ENCODE measurements at regions not wholly inside any gene's neighbourhood (a gene's known extent, or its start where the extent isn't known, plus 50 kb on each side); places are given as distances from the start of the nearest gene placed in this dataset.

DNA sequence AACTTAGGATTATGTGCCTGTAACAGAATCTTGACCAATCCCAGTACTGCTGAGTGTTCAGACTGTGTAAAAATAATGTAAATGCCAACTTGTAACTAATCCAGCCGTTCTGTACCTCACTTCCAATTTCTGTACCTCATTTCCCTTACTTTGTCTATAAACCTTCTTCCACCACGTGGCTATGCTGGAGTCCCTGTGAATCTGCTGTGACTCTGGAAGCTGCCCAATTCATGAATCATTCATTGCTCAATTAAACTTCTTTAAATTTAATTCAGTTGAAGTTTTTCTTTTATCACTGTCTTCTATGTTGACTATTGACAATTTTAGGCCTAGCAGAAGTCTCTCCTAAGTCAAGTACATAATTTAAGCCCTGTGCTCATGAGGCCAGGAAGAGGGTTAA, 215.3 kb upstream of the RHOBTB1 start:
- Histone ChIP-seq H3K79me2 (ENCODE audit: control insufficient read depth, insufficient read depth, low read length) (no peaks in the 10 kb centered on the region), H3K4me1 (ENCODE audit: control insufficient read depth, extremely low read depth, insufficient read depth, low read length) (peaks cover 2% of the 10 kb centered on the region), H4K20me1 (ENCODE audit: control insufficient read depth, extremely low read depth, insufficient read depth, low read length) (no peaks in the 10 kb centered on the region), H3K27ac (ENCODE audit: insufficient read depth, low read length) (no peak overlapping the region), H3K4me3 (replicated peaks in 1 of 4; ENCODE audit: control extremely low read depth in 1 of 4, insufficient read depth in 1 of 4, low read depth in 3 of 4, low read length in 4 of 4) (no peak overlapping the region), H3K4me2 (ENCODE audit: extremely low read depth, insufficient read depth, low read length) (no peak overlapping the region), H3K36me3 (ENCODE audit: control insufficient read depth, insufficient read depth, low read length) (no peaks in the 10 kb centered on the region), H3K9ac (ENCODE audit: insufficient read depth, low read length) (no peak overlapping the region), H3K27me3 (ENCODE audit: control insufficient read depth, insufficient read depth, low read length) (no peaks in the 10 kb centered on the region), H2AFZ (ENCODE audit: low read length) (no peak overlapping the region), H3K9me3 (ENCODE audit: control insufficient read depth, insufficient read depth, low read depth, low read length) (no peaks in the 10 kb centered on the region)
- TF ChIP-seq, protein P1, sequence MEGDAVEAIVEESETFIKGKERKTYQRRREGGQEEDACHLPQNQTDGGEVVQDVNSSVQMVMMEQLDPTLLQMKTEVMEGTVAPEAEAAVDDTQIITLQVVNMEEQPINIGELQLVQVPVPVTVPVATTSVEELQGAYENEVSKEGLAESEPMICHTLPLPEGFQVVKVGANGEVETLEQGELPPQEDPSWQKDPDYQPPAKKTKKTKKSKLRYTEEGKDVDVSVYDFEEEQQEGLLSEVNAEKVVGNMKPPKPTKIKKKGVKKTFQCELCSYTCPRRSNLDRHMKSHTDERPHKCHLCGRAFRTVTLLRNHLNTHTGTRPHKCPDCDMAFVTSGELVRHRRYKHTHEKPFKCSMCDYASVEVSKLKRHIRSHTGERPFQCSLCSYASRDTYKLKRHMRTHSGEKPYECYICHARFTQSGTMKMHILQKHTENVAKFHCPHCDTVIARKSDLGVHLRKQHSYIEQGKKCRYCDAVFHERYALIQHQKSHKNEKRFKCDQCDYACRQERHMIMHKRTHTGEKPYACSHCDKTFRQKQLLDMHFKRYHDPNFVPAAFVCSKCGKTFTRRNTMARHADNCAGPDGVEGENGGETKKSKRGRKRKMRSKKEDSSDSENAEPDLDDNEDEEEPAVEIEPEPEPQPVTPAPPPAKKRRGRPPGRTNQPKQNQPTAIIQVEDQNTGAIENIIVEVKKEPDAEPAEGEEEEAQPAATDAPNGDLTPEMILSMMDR (conservative IDR thresholded peaks at IDR 0.05 in 1 of 2, IDR thresholded peaks at IDR 0.05 in 1 of 2; ENCODE audit: low read depth in 1 of 2, low read length in 2 of 2), result no peak
- TF ChIP-seq EZH2 (IDR thresholded peaks at IDR 0.05; ENCODE audit: low read length, missing control alignments), result no peak
- peak; percentile 42 to 60 for DNase-seq (ENCODE audit: low read depth in 2 of 2)

DNA sequence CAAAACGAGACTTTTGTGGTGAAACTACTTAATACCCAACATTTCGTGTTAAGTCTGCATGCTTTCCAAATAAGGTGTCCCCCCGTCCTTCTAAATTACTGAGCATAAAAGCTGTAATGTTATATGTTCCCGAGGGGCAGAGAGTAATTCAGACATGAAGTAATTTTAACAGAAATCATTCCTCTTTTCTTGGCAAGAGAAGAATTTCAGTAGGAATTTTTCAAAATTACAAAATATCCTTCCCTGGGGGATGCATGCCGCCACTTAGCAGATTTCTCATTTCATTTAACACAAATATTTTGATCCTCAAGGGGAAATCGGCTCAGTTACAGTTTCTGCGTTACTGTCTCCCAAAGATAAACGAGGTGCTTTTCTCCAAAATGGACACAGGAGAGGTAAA, 213.2 kb upstream of the RHOBTB1 start:
- Histone ChIP-seq H3K9me3 (ENCODE audit: control insufficient read depth, insufficient read depth, low read depth, low read length) (no peaks in the 10 kb centered on the region), H3K4me1 (ENCODE audit: control insufficient read depth, extremely low read depth, insufficient read depth, low read length) (peaks cover 2% of the 10 kb centered on the region), H3K4me2 (ENCODE audit: extremely low read depth, insufficient read depth, low read length) (no peak overlapping the region), H4K20me1 (ENCODE audit: control insufficient read depth, extremely low read depth, insufficient read depth, low read length) (no peaks in the 10 kb centered on the region), H3K27ac (ENCODE audit: insufficient read depth, low read length) (no peak overlapping the region), H3K9ac (ENCODE audit: insufficient read depth, low read length) (no peak overlapping the region), H3K27me3 (ENCODE audit: control insufficient read depth, insufficient read depth, low read length) (no peaks in the 10 kb centered on the region), H3K4me3 (replicated peaks in 1 of 4; ENCODE audit: control extremely low read depth in 1 of 4, insufficient read depth in 1 of 4, low read depth in 3 of 4, low read length in 4 of 4) (no peak overlapping the region), H3K79me2 (ENCODE audit: control insufficient read depth, insufficient read depth, low read length) (no peaks in the 10 kb centered on the region), H3K36me3 (ENCODE audit: control insufficient read depth, insufficient read depth, low read length) (no peaks in the 10 kb centered on the region), H2AFZ (ENCODE audit: low read length) (no peak overlapping the region)
- no peak for TF ChIP-seq EZH2 (IDR thresholded peaks at IDR 0.05; ENCODE audit: low read length, missing control alignments)
- TF ChIP-seq, protein P1 (conservative IDR thresholded peaks at IDR 0.05 in 1 of 2, IDR thresholded peaks at IDR 0.05 in 1 of 2; ENCODE audit: low read depth in 1 of 2, low read length in 2 of 2), result no peak
- DNase-seq (ENCODE audit: low read depth in 2 of 2), result no peak

DNA sequence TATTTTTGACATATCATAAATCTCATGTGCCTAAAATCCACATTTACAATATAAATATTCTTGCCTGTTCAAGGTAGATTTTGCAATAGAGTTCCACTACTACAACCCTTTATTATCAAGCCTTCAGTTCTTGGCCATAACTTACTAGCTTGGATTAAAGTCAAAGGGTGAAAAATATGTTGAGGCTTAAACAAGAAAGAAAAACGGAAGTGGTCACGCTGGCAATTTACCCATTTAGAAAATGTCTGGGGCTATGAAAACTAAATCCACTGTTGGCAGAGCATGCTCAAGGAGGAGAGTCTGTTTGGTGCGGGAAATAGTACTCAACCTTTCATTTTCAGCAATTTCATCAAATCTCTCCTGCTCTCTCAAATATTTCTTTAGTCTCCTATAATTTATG, 209.8 kb upstream of the RHOBTB1 start:
- no peak overlapping the region for H3K4me3 ChIP-seq (replicated peaks in 1 of 4; ENCODE audit: control extremely low read depth in 1 of 4, insufficient read depth in 1 of 4, low read depth in 3 of 4, low read length in 4 of 4)
- H3K9ac ChIP-seq (ENCODE audit: insufficient read depth, low read length), result no peak overlapping the region
- H3K27ac ChIP-seq (ENCODE audit: insufficient read depth, low read length), result no peak overlapping the region
- H2AFZ ChIP-seq (ENCODE audit: low read length), result no peak overlapping the region
- no peaks in the 10 kb centered on the region for H3K4me1 ChIP-seq (ENCODE audit: control insufficient read depth, extremely low read depth, insufficient read depth, low read length)
- H3K79me2 ChIP-seq (ENCODE audit: control insufficient read depth, insufficient read depth, low read length), result no peaks in the 10 kb centered on the region
- no peaks in the 10 kb centered on the region for H3K36me3 ChIP-seq (ENCODE audit: control insufficient read depth, insufficient read depth, low read length)
- no peaks in the 10 kb centered on the region for H4K20me1 ChIP-seq (ENCODE audit: control insufficient read depth, extremely low read depth, insufficient read depth, low read length)
- TF ChIP-seq, protein P1 (conservative IDR thresholded peaks at IDR 0.05 in 1 of 2, IDR thresholded peaks at IDR 0.05 in 1 of 2; ENCODE audit: low read depth in 1 of 2, low read length in 2 of 2), result no peak
- no peak for TF ChIP-seq EZH2 (IDR thresholded peaks at IDR 0.05; ENCODE audit: low read length, missing control alignments)
- DNase-seq (ENCODE audit: low read depth in 2 of 2), result peak; percentile 56
- H3K9me3 ChIP-seq (ENCODE audit: control insufficient read depth, insufficient read depth, low read depth, low read length), result no peaks in the 10 kb centered on the region
- H3K27me3 ChIP-seq (ENCODE audit: control insufficient read depth, insufficient read depth, low read length), result no peaks in the 10 kb centered on the region
- no peak overlapping the region for H3K4me2 ChIP-seq (ENCODE audit: extremely low read depth, insufficient read depth, low read length)

All from fibroblast of lung (primary cell).